Hepatocyte (in vitro differentiated cells): ENCODE measurements at regions not wholly inside any gene's neighbourhood (a gene's known extent, or its start where the extent isn't known, plus 50 kb on each side); places are given as distances from the start of the nearest gene placed in this dataset.
"Not testable (repeated sequence)": the region's sequence is repeated elsewhere in the genome, so short reads cannot be mapped to it uniquely, and the experiment has no call there.

Experiments
- DNase-seq: peaks from one replicate; pipeline ENCODE4 v3.0.0-alpha.2; 2016; ENCODE audit warnings: low spot score
- H2AFZ ChIP-seq: fragments of 200-600 bp; sonication (generic); 2 replicates; pipeline ENCODE4 v1.6.0; 2016; ENCODE audit warnings: antibody characterized with exemption, mild to moderate bottlenecking
- H3K27ac ChIP-seq: fragments of 200-600 bp; sonication (generic); 2 replicates; pipeline ENCODE4 v1.5.1; 2016; ENCODE audit warnings: mild to moderate bottlenecking
- H3K27me3 ChIP-seq: fragments of 200-600 bp; sonication (generic); 2 replicates; pipeline ENCODE4 v1.6.1; 2016
- H3K36me3 ChIP-seq: fragments of 200-600 bp; sonication (generic); replicated peaks from 2 replicates; pipeline ENCODE4 v1.5.1; 2016; ENCODE audit warnings: low read depth; ENCODE audit not compliant: insufficient read depth
- H3K4me1 ChIP-seq: fragments of 200-600 bp; sonication (generic); 2 replicates; pipeline ENCODE4 v1.5.1; 2016; ENCODE audit warnings: mild to moderate bottlenecking, moderate library complexity; ENCODE audit not compliant: insufficient read depth
- H3K4me2 ChIP-seq: fragments of 200-600 bp; sonication (generic); 2 replicates; pipeline ENCODE4 v1.6.0; 2016
- H3K4me3 ChIP-seq: fragments of 200-600 bp; sonication (generic); 2 replicates; pipeline ENCODE4 v1.5.1; 2016; ENCODE audit warnings: mild to moderate bottlenecking
- H3K79me2 ChIP-seq: fragments of 200-600 bp; sonication (generic); 2 replicates; pipeline ENCODE4 v1.6.0; 2017; ENCODE audit warnings: mild to moderate bottlenecking
- H3K9me2 ChIP-seq: fragments of 200-600 bp; sonication (generic); replicated peaks from 2 replicates; pipeline ENCODE4 v1.6.0; 2017; ENCODE audit warnings: mild to moderate bottlenecking; ENCODE audit not compliant: insufficient read depth
- H3K9me3 ChIP-seq: fragments of 200-600 bp; sonication (generic); 2 replicates; pipeline ENCODE4 v1.5.1; 2016; ENCODE audit warnings: low read depth, mild to moderate bottlenecking
- H4K20me1 ChIP-seq: fragments of 200-600 bp; sonication (generic); 2 replicates; pipeline ENCODE4 v1.6.0; 2016; ENCODE audit warnings: mild to moderate bottlenecking; ENCODE audit not compliant: insufficient read depth, poor library complexity, severe bottlenecking
- EZH2 ChIP-seq: fragments of 200-600 bp; sonication (generic); IDR thresholded peaks from 2 replicates; pipeline ENCODE4 v1.6.1; 2016; ENCODE audit warnings: antibody characterized with exemption, mild to moderate bottlenecking, borderline replicate concordance
- EZH2phosphoT487 ChIP-seq: fragments of 200-600 bp; sonication (generic); IDR thresholded peaks from one replicate; pipeline ENCODE4 v1.6.1; 2018; ENCODE audit warnings: antibody characterized with exemption, mild to moderate bottlenecking, low read depth, moderate library complexity; ENCODE audit not compliant: unreplicated experiment, severe bottlenecking
- WGBS: methylation state at CpG from one replicate; pipeline ENCODE4 v1.1.6; 2016; ENCODE audit warnings: low lambda C conversion rate; ENCODE audit errors: missing lambda C conversion rate; 5-methylcytosine and 5-hydroxymethylcytosine counted together
- TF ChIP-seq, protein P1 (sequence below): fragments of 200-600 bp; sonication (generic); IDR thresholded peaks from 2 replicates; pipeline ENCODE4 v1.5.1; 2016; ENCODE audit warnings: antibody characterized with exemption, mild to moderate bottlenecking; ENCODE audit not compliant: poor library complexity

DNA sequence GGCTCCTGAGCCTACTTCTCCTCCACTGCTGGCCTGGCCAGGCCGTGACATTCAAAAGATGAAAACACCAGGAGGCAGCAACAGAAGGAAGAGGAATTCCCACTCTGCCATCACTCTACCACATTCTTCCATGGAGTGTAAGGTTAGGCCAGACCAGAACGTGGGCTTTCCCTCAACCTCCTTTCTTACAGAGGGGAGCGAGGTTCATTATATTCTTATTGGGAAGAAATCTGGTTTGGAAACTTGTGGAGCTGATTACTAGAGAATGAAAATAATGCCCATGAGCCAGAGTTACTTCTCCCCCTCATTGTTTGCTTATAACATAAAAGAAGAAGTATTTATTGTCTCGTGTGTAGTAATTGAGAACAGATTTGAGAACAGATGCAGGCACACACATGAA lies 136.3 kb upstream of the BASP1 start:
- no peaks in the 10 kb centered on the region for H3K9me3 ChIP-seq
- DNase-seq: no peak
- no peaks in the 10 kb centered on the region for H3K27me3 ChIP-seq
- WGBS: 58% methylated on average over 4 of the region's 4 CpGs
- no peaks in the 10 kb centered on the region for H3K9me2 ChIP-seq
- H3K27ac ChIP-seq: peak overlapping the region; percentile 74
- H2AFZ ChIP-seq: no peak overlapping the region
- H3K36me3 ChIP-seq: no peaks in the 10 kb centered on the region
- no peaks in the 10 kb centered on the region for H3K79me2 ChIP-seq
- peaks cover 10% of the 10 kb centered on the region for H3K4me1 ChIP-seq
- no peaks in the 10 kb centered on the region for H4K20me1 ChIP-seq
- TF ChIP-seq EZH2phosphoT487: no peak
- TF ChIP-seq, protein P1, sequence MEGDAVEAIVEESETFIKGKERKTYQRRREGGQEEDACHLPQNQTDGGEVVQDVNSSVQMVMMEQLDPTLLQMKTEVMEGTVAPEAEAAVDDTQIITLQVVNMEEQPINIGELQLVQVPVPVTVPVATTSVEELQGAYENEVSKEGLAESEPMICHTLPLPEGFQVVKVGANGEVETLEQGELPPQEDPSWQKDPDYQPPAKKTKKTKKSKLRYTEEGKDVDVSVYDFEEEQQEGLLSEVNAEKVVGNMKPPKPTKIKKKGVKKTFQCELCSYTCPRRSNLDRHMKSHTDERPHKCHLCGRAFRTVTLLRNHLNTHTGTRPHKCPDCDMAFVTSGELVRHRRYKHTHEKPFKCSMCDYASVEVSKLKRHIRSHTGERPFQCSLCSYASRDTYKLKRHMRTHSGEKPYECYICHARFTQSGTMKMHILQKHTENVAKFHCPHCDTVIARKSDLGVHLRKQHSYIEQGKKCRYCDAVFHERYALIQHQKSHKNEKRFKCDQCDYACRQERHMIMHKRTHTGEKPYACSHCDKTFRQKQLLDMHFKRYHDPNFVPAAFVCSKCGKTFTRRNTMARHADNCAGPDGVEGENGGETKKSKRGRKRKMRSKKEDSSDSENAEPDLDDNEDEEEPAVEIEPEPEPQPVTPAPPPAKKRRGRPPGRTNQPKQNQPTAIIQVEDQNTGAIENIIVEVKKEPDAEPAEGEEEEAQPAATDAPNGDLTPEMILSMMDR: no peak
- no peak for TF ChIP-seq EZH2
- no peak overlapping the region for H3K4me2 ChIP-seq
- H3K4me3 ChIP-seq: no peak overlapping the region

DNA sequence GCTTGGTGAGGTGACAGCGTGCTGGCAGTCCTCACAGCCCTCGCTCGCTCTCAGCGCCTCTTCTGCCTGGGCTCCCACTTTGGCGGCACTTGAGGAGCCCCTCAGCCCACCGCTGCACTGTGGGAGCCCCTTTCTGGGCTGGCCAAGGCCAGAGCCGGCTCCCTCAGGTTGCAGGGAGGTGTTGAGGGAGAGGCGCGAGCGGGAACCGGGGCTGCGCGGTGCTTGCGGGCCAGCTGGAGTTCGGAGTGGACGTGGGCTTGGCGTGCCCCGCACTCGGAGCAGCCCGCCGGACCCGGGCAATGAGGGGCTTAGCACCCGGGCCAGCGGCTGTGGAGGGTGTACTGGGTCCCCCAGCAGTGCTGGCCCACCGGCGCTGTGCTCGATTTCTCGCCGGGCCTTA lies 134.2 kb upstream of the BASP1 start:
- H3K27me3 ChIP-seq, H3K79me2 ChIP-seq, H3K4me3 ChIP-seq, H3K9me2 ChIP-seq, H3K36me3 ChIP-seq, H3K9me3 ChIP-seq, H3K4me1 ChIP-seq, H3K27ac ChIP-seq, H3K4me2 ChIP-seq, DNase-seq, H4K20me1 ChIP-seq, H2AFZ ChIP-seq: not testable (repeated sequence)
- WGBS: 93% methylated on average over 28 of the region's 29 CpGs

DNA sequence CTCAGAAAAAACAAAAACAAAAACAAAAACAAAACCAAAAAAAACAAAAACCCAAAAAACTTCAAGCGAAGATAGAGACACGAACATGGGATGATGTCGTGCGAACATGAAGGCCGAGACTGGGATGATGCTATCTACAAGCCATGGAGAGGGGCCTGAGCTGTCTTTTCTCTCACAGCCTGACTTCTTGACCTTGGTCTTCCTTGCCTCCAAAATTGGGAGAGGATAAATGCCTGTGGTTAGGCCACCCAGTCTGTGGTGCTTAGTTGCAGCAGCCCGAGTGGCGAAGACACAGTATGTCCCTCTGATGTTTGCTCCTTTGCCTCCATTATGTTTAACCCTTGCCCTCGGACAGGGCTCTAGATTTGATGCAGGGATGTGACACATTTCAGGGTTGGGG lies 130.4 kb upstream of the BASP1 start:
- 87% methylated on average over 8 of the region's 8 CpGs for WGBS

DNA sequence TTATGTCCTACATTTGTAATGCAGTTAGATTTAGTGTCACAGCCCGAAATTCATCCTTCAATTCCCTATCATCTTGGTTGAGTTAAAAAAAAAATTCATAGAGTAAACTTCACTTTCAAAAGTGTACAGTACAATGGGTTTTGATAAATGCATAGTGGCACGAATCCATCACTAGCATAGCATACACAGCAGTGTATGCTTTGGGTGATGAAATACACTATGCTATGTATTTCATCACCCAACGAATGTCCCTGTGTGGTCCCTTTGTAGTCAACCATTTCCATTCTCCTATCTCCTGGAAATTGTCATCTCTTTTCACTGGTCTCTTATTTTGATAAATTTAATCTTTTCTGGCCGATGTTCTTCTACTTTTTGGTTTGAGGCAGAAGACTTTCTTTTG lies 129.4 kb upstream of the BASP1 start:
- no peak overlapping the region for H2AFZ ChIP-seq
- DNase-seq: no peak
- WGBS: 93% methylated on average over 4 of the region's 4 CpGs

More for the DNA sequence above, 130.4 kb upstream of the BASP1 start:
- Histone ChIP-seq H3K79me2 (no peaks in the 10 kb centered on the region), H3K9me3 (no peaks in the 10 kb centered on the region), H3K36me3 (no peaks in the 10 kb centered on the region), H3K4me3 (no peak overlapping the region), H2AFZ (no peak overlapping the region), H3K4me1 (no peaks in the 10 kb centered on the region), H4K20me1 (no peaks in the 10 kb centered on the region), H3K27me3 (no peaks in the 10 kb centered on the region), H3K27ac (no peak overlapping the region), H3K9me2 (no peaks in the 10 kb centered on the region), H3K4me2 (no peak overlapping the region)
- TF ChIP-seq EZH2phosphoT487 (no peak), EZH2 (no peak)
- TF ChIP-seq, protein P1: no peak
- DNase-seq: no peak

More for the DNA sequence above, 129.4 kb upstream of the BASP1 start:
- no peak for TF ChIP-seq EZH2
- TF ChIP-seq, protein P1: no peak
- no peak for TF ChIP-seq EZH2phosphoT487
- no peaks in the 10 kb centered on the region for H4K20me1 ChIP-seq
- H3K4me2 ChIP-seq: no peak overlapping the region
- no peak overlapping the region for H3K27ac ChIP-seq
- no peaks in the 10 kb centered on the region for H3K9me3 ChIP-seq
- no peaks in the 10 kb centered on the region for H3K27me3 ChIP-seq
- no peaks in the 10 kb centered on the region for H3K4me1 ChIP-seq
- no peak overlapping the region for H3K4me3 ChIP-seq
- no peaks in the 10 kb centered on the region for H3K79me2 ChIP-seq
- no peaks in the 10 kb centered on the region for H3K36me3 ChIP-seq
- no peaks in the 10 kb centered on the region for H3K9me2 ChIP-seq
